OCI-LY7 (cell line): ENCODE measurements at regions not wholly inside any gene's neighbourhood (a gene's known extent, or its start where the extent isn't known, plus 50 kb on each side); places are given as distances from the start of the nearest gene placed in this dataset.
"Not testable (repeated sequence)": the region's sequence is repeated elsewhere in the genome, so short reads cannot be mapped to it uniquely, and the experiment has no call there.

ENCODE experiments used
- EZH2phosphoT487 ChIP-seq: fragments of 200-600 bp; sonication (generic); IDR thresholded peaks from 2 replicates; pipeline ENCODE4 v1.6.1; 2018; ENCODE audit warnings: low read depth, borderline replicate concordance, mild to moderate bottlenecking, mixed run types, antibody characterized with exemption, low read length, moderate library complexity, mixed read lengths
- TF ChIP-seq, protein P1 (sequence below): fragments of 200-600 bp; sonication (generic); conservative IDR thresholded peaks from 2 replicates; pipeline ENCODE4 v1.5.1; 2014; ENCODE audit warnings: mild to moderate bottlenecking, antibody characterized with exemption, low read length, moderate library complexity, mixed read lengths

- TF ChIP-seq, protein P1, sequence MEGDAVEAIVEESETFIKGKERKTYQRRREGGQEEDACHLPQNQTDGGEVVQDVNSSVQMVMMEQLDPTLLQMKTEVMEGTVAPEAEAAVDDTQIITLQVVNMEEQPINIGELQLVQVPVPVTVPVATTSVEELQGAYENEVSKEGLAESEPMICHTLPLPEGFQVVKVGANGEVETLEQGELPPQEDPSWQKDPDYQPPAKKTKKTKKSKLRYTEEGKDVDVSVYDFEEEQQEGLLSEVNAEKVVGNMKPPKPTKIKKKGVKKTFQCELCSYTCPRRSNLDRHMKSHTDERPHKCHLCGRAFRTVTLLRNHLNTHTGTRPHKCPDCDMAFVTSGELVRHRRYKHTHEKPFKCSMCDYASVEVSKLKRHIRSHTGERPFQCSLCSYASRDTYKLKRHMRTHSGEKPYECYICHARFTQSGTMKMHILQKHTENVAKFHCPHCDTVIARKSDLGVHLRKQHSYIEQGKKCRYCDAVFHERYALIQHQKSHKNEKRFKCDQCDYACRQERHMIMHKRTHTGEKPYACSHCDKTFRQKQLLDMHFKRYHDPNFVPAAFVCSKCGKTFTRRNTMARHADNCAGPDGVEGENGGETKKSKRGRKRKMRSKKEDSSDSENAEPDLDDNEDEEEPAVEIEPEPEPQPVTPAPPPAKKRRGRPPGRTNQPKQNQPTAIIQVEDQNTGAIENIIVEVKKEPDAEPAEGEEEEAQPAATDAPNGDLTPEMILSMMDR = not testable (repeated sequence)
- not testable (repeated sequence) for TF ChIP-seq EZH2phosphoT487
Measured at GRCh38 chr6:165127743-165128142, 181.7 kb downstream of the C6orf118 start.
